ENCODE measurements at regions not wholly inside any gene's neighbourhood (a gene's known extent, or its start where the extent isn't known, plus 50 kb on each side); places are given as distances from the start of the nearest gene placed in this dataset.

GRCh38 chr4:135353008-135353407 is 1151.4 kb upstream of the PABPC4L start:
- H3K36me3 ChIP-seq (replicated peaks), result no peaks in the 10 kb centered on the region
- in situ Hi-C loops (cut with HindIII; ENCODE audit: low pct_ligation_motif_present, low sequenced_read_pairs), result no loop called here
- H3K4me3 ChIP-seq (ENCODE audit: low read depth, low read length), result no peak overlapping the region
- no peak for DNase-seq
- no peak for TF ChIP-seq CTCF (IDR thresholded peaks at IDR 0.05; ENCODE audit: low read depth, low read length, missing control alignments)
- no peak overlapping the region for H3K27ac ChIP-seq
- H3K27me3 ChIP-seq (replicated peaks), result no peaks in the 10 kb centered on the region

- no peak for DNase-seq
- TF ChIP-seq CTCF (IDR thresholded peaks at IDR 0.05; ENCODE audit: low read depth, low read length, missing control alignments), result no peak
Measured at GRCh38 chr4:135344492-135344891, 1142.9 kb upstream of the PABPC4L start.

GRCh38 chr4:135338181-135338580 is 1136.6 kb upstream of the PABPC4L start:
- Histone ChIP-seq H3K27ac (no peak overlapping the region), H3K36me3 (replicated peaks) (no peaks in the 10 kb centered on the region), H3K4me3 (ENCODE audit: low read depth, low read length) (no peak overlapping the region), H3K27me3 (replicated peaks) (no peaks in the 10 kb centered on the region)
- in situ Hi-C loops (cut with HindIII; ENCODE audit: low pct_ligation_motif_present, low sequenced_read_pairs), result no loop called here
- TF ChIP-seq CTCF (IDR thresholded peaks at IDR 0.05; ENCODE audit: low read depth, low read length, missing control alignments), result no peak
- DNase-seq, result no peak

More at GRCh38 chr4:135344492-135344891, 1142.9 kb upstream of the PABPC4L start:
- Histone ChIP-seq H3K4me3 (ENCODE audit: low read depth, low read length) (no peak overlapping the region), H3K36me3 (replicated peaks) (no peaks in the 10 kb centered on the region), H3K27me3 (replicated peaks) (no peaks in the 10 kb centered on the region), H3K27ac (no peak overlapping the region)
- in situ Hi-C loops (cut with HindIII; ENCODE audit: low pct_ligation_motif_present, low sequenced_read_pairs), result no loop called here

GRCh38 chr4:135325264-135325663 is 1123.7 kb upstream of the PABPC4L start:
- in situ Hi-C loops (cut with HindIII; ENCODE audit: low pct_ligation_motif_present, low sequenced_read_pairs), result no loop called here
- H3K4me3 ChIP-seq (ENCODE audit: low read depth, low read length), result no peak overlapping the region

GRCh38 chr4:135319685-135320084 is 1118.1 kb upstream of the PABPC4L start:
- Histone ChIP-seq H3K27me3 (replicated peaks) (no peaks in the 10 kb centered on the region), H3K4me3 (ENCODE audit: low read depth, low read length) (no peak overlapping the region), H3K36me3 (replicated peaks) (no peaks in the 10 kb centered on the region), H3K27ac (no peak overlapping the region)
- TF ChIP-seq CTCF (IDR thresholded peaks at IDR 0.05; ENCODE audit: low read depth, low read length, missing control alignments), result peak; percentile 34
- in situ Hi-C loops (cut with HindIII; ENCODE audit: low pct_ligation_motif_present, low sequenced_read_pairs), result no loop called here
- no peak for DNase-seq

More at GRCh38 chr4:135325264-135325663, 1123.7 kb upstream of the PABPC4L start:
- Histone ChIP-seq H3K36me3 (replicated peaks) (no peaks in the 10 kb centered on the region), H3K27me3 (replicated peaks) (no peaks in the 10 kb centered on the region), H3K27ac (no peak overlapping the region)
- DNase-seq, result no peak
- TF ChIP-seq CTCF (IDR thresholded peaks at IDR 0.05; ENCODE audit: low read depth, low read length, missing control alignments), result no peak

GRCh38 chr4:135316266-135316779 is 1114.7 kb upstream of the PABPC4L start:
- Histone ChIP-seq H3K4me3 (ENCODE audit: low read depth, low read length) (no peak overlapping the region), H3K27ac (no peak overlapping the region), H3K36me3 (replicated peaks) (no peaks in the 10 kb centered on the region), H3K27me3 (replicated peaks) (no peaks in the 10 kb centered on the region)
- DNase-seq, result no peak
- in situ Hi-C loops (cut with HindIII; ENCODE audit: low pct_ligation_motif_present, low sequenced_read_pairs), result no loop called here
- TF ChIP-seq CTCF (IDR thresholded peaks at IDR 0.05; ENCODE audit: low read depth, low read length, missing control alignments), result no peak
